ENCODE measurements at regions not wholly inside any gene's neighbourhood (a gene's known extent, or its start where the extent isn't known, plus 50 kb on each side); places are given as distances from the start of the nearest gene placed in this dataset.

GRCh38 chr20:24718696-24719095 lies 230.4 kb upstream of the CST7 start:
- TF ChIP-seq CTCF (IDR thresholded peaks at IDR 0.05 in 8 of 11, conservative IDR thresholded peaks at IDR 0.05 in 3 of 11) (no peak), POLR2AphosphoS5 (IDR thresholded peaks at IDR 0.05) (no peak), POLR2A (IDR thresholded peaks at IDR 0.05) (no peak)
